H1 (cell line): ENCODE measurements at regions not wholly inside any gene's neighbourhood (a gene's known extent, or its start where the extent isn't known, plus 50 kb on each side); places are given as distances from the start of the nearest gene placed in this dataset.

ENCODE experiments used
- CTCF ChIA-PET: fragments of 300-600 bp; sonication (Branson Sonifier 250); formaldehyde crosslinking; loops from one replicate; lab custom pipeline; 2021; ENCODE audit not compliant: partially characterized antibody; lab: Charles Lee
- POLR2A ChIA-PET: fragments of 300-600 bp; sonication (Branson Sonifier 250); formaldehyde crosslinking; loops from one replicate; lab custom pipeline; 2021; ENCODE audit warnings: inconsistent platforms; ENCODE audit not compliant: partially characterized antibody; lab: Charles Lee
- DNase-seq, 2 experiments: peaks; one replicate each; pipeline versions ENCODE4 v3.0.0 to v3.0.0-alpha.2; 2010 to 2022; ENCODE audit warnings: low spot score in 2 of 2, low read depth in 1 of 2, mixed read lengths in 1 of 2
- FAIRE-seq: peaks from 2 replicates; lab custom pipeline; 2011; peaks lifted over from hg19 to GRCh38; lab: Jason Lieb, UNC
- H2AFZ ChIP-seq: 2 replicates; pipeline ENCODE4 v1.8.1; 2012; ENCODE audit warnings: low read length, inconsistent platforms
- H2AK5ac ChIP-seq: 2 replicates; pipeline ENCODE4 v1.6.1; 2013; ENCODE audit warnings: low read depth, low read length
- H2BK120ac ChIP-seq: replicated peaks from 2 replicates; pipeline ENCODE3; 2013; ENCODE audit warnings: low read depth, low read length, inconsistent platforms
- H2BK12ac ChIP-seq: 2 replicates; pipeline ENCODE4 v1.6.1; 2013; ENCODE audit warnings: low read depth, low read length
- H2BK15ac ChIP-seq: 2 replicates; pipeline ENCODE4 v1.6.1; 2013; ENCODE audit warnings: low read length
- H2BK20ac ChIP-seq: 2 replicates; pipeline ENCODE4 v1.6.1; 2013; ENCODE audit warnings: low read length
- H2BK5ac ChIP-seq: 2 replicates; pipeline ENCODE4 v1.6.1; 2013; ENCODE audit warnings: low read depth, low read length
- H3K14ac ChIP-seq: 2 replicates; pipeline ENCODE4 v1.6.1; 2013; ENCODE audit warnings: inconsistent platforms; ENCODE audit not compliant: insufficient read length
- H3K18ac ChIP-seq: 2 replicates; pipeline ENCODE4 v1.6.1; 2013; ENCODE audit warnings: low read length; ENCODE audit errors: extremely low read depth
- H3K23ac ChIP-seq: 2 replicates; pipeline ENCODE4 v1.6.1; 2013; ENCODE audit warnings: inconsistent platforms; ENCODE audit not compliant: insufficient read length
- H3K23me2 ChIP-seq: 2 replicates; pipeline ENCODE4 v1.6.1; 2013; ENCODE audit warnings: low read depth, low read length
- H3K27ac ChIP-seq: 2 replicates; pipeline ENCODE4 v1.6.1; 2011; ENCODE audit warnings: low read depth, low read length, inconsistent platforms
- H3K27me3 ChIP-seq, 4 experiments: replicated peaks in 1 of 4; 1 replicate in 1 of 4; 2 replicates in 3 of 4; pipeline versions ENCODE4 v1.6.1 to v1.8.1; 2011 to 2013; ENCODE audit warnings: low read length in 3 of 4, mild to moderate bottlenecking in 3 of 4, inconsistent platforms in 2 of 4, mixed read lengths in 2 of 4, moderate library complexity in 1 of 4; ENCODE audit not compliant: control insufficient read depth in 3 of 4, insufficient read depth in 3 of 4; ENCODE audit errors: extremely low read depth in 1 of 4
- H3K36me3 ChIP-seq, 4 experiments: 2 replicates each; pipeline versions ENCODE4 v1.6.1 to v1.8.1; 2011 to 2013; ENCODE audit warnings: mild to moderate bottlenecking in 4 of 4, low read length in 3 of 4, moderate library complexity in 2 of 4, control low read depth in 1 of 4, inconsistent platforms in 1 of 4; ENCODE audit not compliant: insufficient read depth in 4 of 4, control insufficient read depth in 2 of 4
- H3K4ac ChIP-seq: replicated peaks from 2 replicates; pipeline ENCODE3; 2013; ENCODE audit warnings: low read length, low read depth, mixed read lengths, inconsistent platforms; ENCODE audit not compliant: insufficient read length
- H3K4me1 ChIP-seq, 4 experiments: replicated peaks in 1 of 4; 1 replicate in 1 of 4; 2 replicates in 3 of 4; pipeline versions ENCODE4 v1.6.1 to v1.8.1; 2011 to 2013; ENCODE audit warnings: low read length in 3 of 4, inconsistent platforms in 2 of 4, mixed read lengths in 1 of 4; ENCODE audit not compliant: insufficient read depth in 4 of 4, control insufficient read depth in 3 of 4
- H3K4me2 ChIP-seq, 2 experiments: 2 replicates each; pipeline versions ENCODE4 v1.6.1 to v1.8.1; 2011 to 2013; ENCODE audit warnings: low read depth in 2 of 2, low read length in 2 of 2, control low read depth in 1 of 2, inconsistent platforms in 1 of 2, mild to moderate bottlenecking in 1 of 2; ENCODE audit not compliant: insufficient read depth in 1 of 2
- H3K4me3 ChIP-seq, 4 experiments: fragments of 200-600, 300-600 bp in 1 of 4; sonication (generic), shearing (Covaris generic), sonication (Bioruptor Twin) in 1 of 4; 2 replicates each; pipeline versions ENCODE4 v1.5.1 to v1.8.1; 2011 to 2016; ENCODE audit warnings: low read length in 4 of 4, low read depth in 3 of 4, control low read depth in 2 of 4, inconsistent platforms in 2 of 4, mild to moderate bottlenecking in 2 of 4, mixed read lengths in 1 of 4, moderate library complexity in 1 of 4; ENCODE audit not compliant: insufficient read depth in 2 of 4; ENCODE audit errors: extremely low read depth in 1 of 4
- H3K56ac ChIP-seq: replicated peaks from 2 replicates; pipeline ENCODE3; 2013; ENCODE audit warnings: low read depth, mild to moderate bottlenecking, mixed read lengths, low read length, inconsistent platforms; ENCODE audit not compliant: insufficient read length
- H3K79me1 ChIP-seq: 2 replicates; pipeline ENCODE4 v1.6.1; 2013; ENCODE audit warnings: low read depth, low read length, control low read depth
- H3K79me2 ChIP-seq, 2 experiments: 2 replicates each; pipeline versions ENCODE4 v1.6.1 to v1.8.1; 2012 to 2013; ENCODE audit warnings: low read length in 2 of 2, mild to moderate bottlenecking in 2 of 2, inconsistent platforms in 1 of 2; ENCODE audit not compliant: insufficient read depth in 2 of 2, control insufficient read depth in 1 of 2
- H3K9ac ChIP-seq, 4 experiments: replicated peaks in 1 of 4; 1 replicate in 1 of 4; 2 replicates in 3 of 4; pipeline versions ENCODE4 v1.6.1 to v1.8.1; 2011 to 2013; ENCODE audit warnings: low read depth in 3 of 4, low read length in 3 of 4, control low read depth in 2 of 4, mild to moderate bottlenecking in 2 of 4, moderate library complexity in 2 of 4, inconsistent platforms in 1 of 4; ENCODE audit errors: extremely low read depth in 1 of 4
- H3K9me3 ChIP-seq, 2 experiments: 2 replicates each; pipeline versions ENCODE4 v1.6.1 to v1.8.1; 2012 to 2013; ENCODE audit warnings: mild to moderate bottlenecking in 2 of 2, moderate library complexity in 2 of 2, control low read depth in 1 of 2, inconsistent platforms in 1 of 2, low read depth in 1 of 2, low read length in 1 of 2, mixed read lengths in 1 of 2; ENCODE audit not compliant: insufficient read depth in 2 of 2
- H4K20me1 ChIP-seq, 2 experiments: replicated peaks in 1 of 2; 2 replicates each; pipeline versions ENCODE3 to v1.8.1; 2011 to 2013; ENCODE audit warnings: inconsistent platforms in 2 of 2, low read length in 2 of 2, mild to moderate bottlenecking in 1 of 2; ENCODE audit not compliant: insufficient read depth in 2 of 2, control insufficient read depth in 1 of 2
- H4K5ac ChIP-seq: 2 replicates; pipeline ENCODE4 v1.6.1; 2013; ENCODE audit warnings: low read length, low read depth, mixed read lengths, inconsistent platforms; ENCODE audit not compliant: insufficient read length
- H4K8ac ChIP-seq: 2 replicates; pipeline ENCODE4 v1.8.0; 2013; ENCODE audit warnings: mild to moderate bottlenecking, moderate library complexity, low read length, inconsistent platforms; ENCODE audit not compliant: insufficient read depth; ENCODE audit errors: extremely low read depth
- H4K91ac ChIP-seq: replicated peaks from 2 replicates; pipeline ENCODE3; 2013; ENCODE audit warnings: low read length, mixed read lengths, inconsistent platforms; ENCODE audit not compliant: insufficient read length
- CEBPB ChIP-seq: IDR thresholded peaks from 2 replicates; pipeline ENCODE4 v1.6.1; 2012; ENCODE audit warnings: low read depth, low read length
- GABPA ChIP-seq: IDR thresholded peaks from 2 replicates; pipeline ENCODE4 v1.6.1; 2011; ENCODE audit warnings: mild to moderate bottlenecking, low read length, moderate library complexity, borderline replicate concordance; ENCODE audit not compliant: insufficient read depth
- POLR2AphosphoS5 ChIP-seq: IDR thresholded peaks from 2 replicates; pipeline ENCODE4 v1.6.1; 2011; ENCODE audit warnings: low read depth, low read length
- SP1 ChIP-seq: IDR thresholded peaks from 2 replicates; pipeline ENCODE4 v1.6.1; 2011; ENCODE audit warnings: low read depth, low read length
- TAF7 ChIP-seq: optimal IDR thresholded peaks from 2 replicates; pipeline ENCODE3; 2011; ENCODE audit warnings: low read depth, mild to moderate bottlenecking, inconsistent platforms, low read length, moderate library complexity, borderline replicate concordance
- WGBS, 2 experiments: shearing (Covaris generic) in 1 of 2; methylation state at CpG; one replicate each; pipeline versions ENCODE4 v1.1.6 to v1.1.7; 2013 to 2015; ENCODE audit warnings: low lambda C conversion rate in 2 of 2, mixed read lengths in 2 of 2, inconsistent platforms in 1 of 2, low coverage in 1 of 2, missing lambda C conversion rate in 1 of 2; ENCODE audit not compliant: insufficient replicate concordance in 2 of 2, insufficient coverage in 1 of 2, insufficient read length in 1 of 2; ENCODE audit errors: extremely low coverage in 1 of 2, missing lambda C conversion rate in 1 of 2; 5-methylcytosine and 5-hydroxymethylcytosine counted together
- TF ChIP-seq, protein P1 (sequence below): IDR thresholded peaks from 2 replicates; pipeline ENCODE4 v1.6.1; 2012; ENCODE audit warnings: inconsistent platforms

DNA sequence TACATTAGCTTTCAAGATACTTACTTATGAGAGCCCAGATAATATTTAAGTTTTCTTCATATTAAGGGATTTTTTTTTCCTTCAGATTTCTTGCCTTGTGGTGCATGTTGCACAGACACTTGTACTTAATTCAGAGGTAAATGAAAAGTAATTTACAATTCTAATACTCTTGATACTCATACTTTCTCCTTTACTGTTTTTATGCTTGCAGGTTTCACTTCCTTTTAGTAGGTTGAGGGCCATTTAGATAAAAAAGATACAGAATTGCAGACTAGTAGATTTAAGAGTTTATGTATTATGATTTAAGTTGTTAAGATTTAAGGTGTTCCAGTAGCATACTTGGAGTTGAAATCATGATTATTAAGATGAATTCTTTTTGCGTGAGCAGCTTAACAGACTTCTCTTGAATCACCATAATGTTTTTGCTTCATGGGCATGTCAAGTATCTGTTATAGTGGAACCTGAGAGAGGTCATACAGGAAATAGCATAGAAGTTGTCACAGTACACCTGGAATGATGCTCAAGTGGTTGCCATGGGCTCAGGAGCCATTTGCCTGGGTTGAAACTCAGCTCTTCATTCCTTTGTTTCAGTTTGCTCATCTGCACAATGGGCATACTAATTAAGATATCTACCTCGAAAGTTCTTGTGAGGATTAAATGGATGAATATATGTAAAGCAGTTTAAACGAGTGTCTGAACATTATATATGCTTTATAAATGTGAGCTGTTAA lies 174.8 kb upstream of the PRPS1L1 start:
- no peaks in the 10 kb centered on the region for H3K27me3 ChIP-seq
- CTCF ChIA-PET, result interaction anchor here (0.6 to 1.9 kb wide), 4 partner anchors 10 to 188 kb away, joined by 3 to 5 read pairs (median 4); no protein-coding TSS in a partner anchor
- no peak for TF ChIP-seq SP1
- no peak for TF ChIP-seq POLR2AphosphoS5
- TF ChIP-seq TAF7, result no peak
- no peak for TF ChIP-seq GABPA
- TF ChIP-seq, protein P1, sequence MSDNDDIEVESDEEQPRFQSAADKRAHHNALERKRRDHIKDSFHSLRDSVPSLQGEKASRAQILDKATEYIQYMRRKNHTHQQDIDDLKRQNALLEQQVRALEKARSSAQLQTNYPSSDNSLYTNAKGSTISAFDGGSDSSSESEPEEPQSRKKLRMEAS, result no peak
- TF ChIP-seq CEBPB, result no peak

More for the DNA sequence above, 174.8 kb upstream of the PRPS1L1 start:
- no peaks in the 10 kb centered on the region for H3K23me2 ChIP-seq
- H2BK12ac ChIP-seq, result no peak overlapping the region
- no peaks in the 10 kb centered on the region for H3K4me1 ChIP-seq
- no peak overlapping the region for H3K4me3 ChIP-seq
- no peaks in the 10 kb centered on the region for H3K36me3 ChIP-seq
- H3K18ac ChIP-seq, result no peak overlapping the region
- H3K9me3 ChIP-seq, result no peaks in the 10 kb centered on the region
- no peaks in the 10 kb centered on the region for H3K79me1 ChIP-seq
- H2AK5ac ChIP-seq, result no peak overlapping the region
- H4K91ac ChIP-seq, result no peak overlapping the region
- H3K27ac ChIP-seq, result no peak overlapping the region
- no peak overlapping the region for H3K23ac ChIP-seq
- no peak overlapping the region for H3K56ac ChIP-seq
- FAIRE-seq (no peak), DNase-seq (no peak)
- no peak overlapping the region for H2BK5ac ChIP-seq
- H2AFZ ChIP-seq, result no peak overlapping the region
- no peak overlapping the region for H3K9ac ChIP-seq
- no peak overlapping the region for H3K4me2 ChIP-seq
- H4K8ac ChIP-seq, result no peak overlapping the region
- H2BK15ac ChIP-seq, result no peak overlapping the region
- no peak overlapping the region for H4K5ac ChIP-seq
- no peak overlapping the region for H3K4ac ChIP-seq
- no peak overlapping the region for H2BK20ac ChIP-seq
- no peaks in the 10 kb centered on the region for H4K20me1 ChIP-seq
- WGBS, 2 experiments, result 91% methylated on average over 3 of the region's 3 CpGs; no CpG with 5 or more reads in 1 of the 2 experiments
- no peaks in the 10 kb centered on the region for H3K79me2 ChIP-seq
- H2BK120ac ChIP-seq, result no peak overlapping the region
- POLR2A ChIA-PET, result no interaction called here
- no peak overlapping the region for H3K14ac ChIP-seq
